A673 (cell line): ENCODE measurements at regions not wholly inside any gene's neighbourhood (a gene's known extent, or its start where the extent isn't known, plus 50 kb on each side); places are given as distances from the start of the nearest gene placed in this dataset.
A peak's percentile ranks its signal among the peaks of the same experiment; 100 is the strongest.

Source experiments
- BruUV-seq: library from RNA; stranded (reverse); fragments of 400-500 nt; replicated peaks from 2 replicates; lab custom pipeline; 2021; lab: Mats Ljungman, UMichigan
- CTCF ChIA-PET: fragments of 300-600 bp; sonication (Branson Sonifier 250); formaldehyde crosslinking; loops from one replicate; lab custom pipeline; 2022; ENCODE audit warnings: antibody characterized with exemption; lab: Charles Lee
- POLR2A ChIA-PET: fragments of 300-600 bp; sonication (Branson Sonifier 250); formaldehyde crosslinking; loops from one replicate; lab custom pipeline; 2022; ENCODE audit warnings: antibody characterized with exemption; ENCODE audit not compliant: low non-redundant PET; lab: Charles Lee
- DNase-seq: peaks from one replicate; pipeline ENCODE4 v3.0.0-alpha.2; 2015; ENCODE audit warnings: low spot score
- H3K27ac ChIP-seq: fragments of 200-600 bp; sonication (generic); 2 replicates; pipeline ENCODE4 v1.5.1; 2016; ENCODE audit warnings: mixed run types, low read depth, mild to moderate bottlenecking, mixed read lengths, antibody characterized with exemption, low read length; ENCODE audit not compliant: poor library complexity, severe bottlenecking
- H3K27me3 ChIP-seq: fragments of 200-600 bp; sonication (generic); replicated peaks from 2 replicates; pipeline ENCODE4 v1.6.1; 2017; ENCODE audit warnings: mixed run types, low read depth, mild to moderate bottlenecking, mixed read lengths, antibody characterized with exemption, low read length; ENCODE audit not compliant: insufficient read depth, poor library complexity
- H3K36me3 ChIP-seq: fragments of 200-600 bp; sonication (generic); 2 replicates; pipeline ENCODE4 v1.6.1; 2016; ENCODE audit warnings: mixed run types, mild to moderate bottlenecking, mixed read lengths, antibody characterized with exemption, low read length; ENCODE audit not compliant: insufficient read depth, poor library complexity, severe bottlenecking
- H3K4me1 ChIP-seq: fragments of 200-600 bp; sonication (generic); 2 replicates; pipeline ENCODE4 v1.6.1; 2017; ENCODE audit warnings: mixed run types, mild to moderate bottlenecking, mixed read lengths, antibody characterized with exemption, low read length; ENCODE audit not compliant: insufficient read depth, poor library complexity, severe bottlenecking
- H3K4me3 ChIP-seq: fragments of 200-600 bp; sonication (generic); 2 replicates; pipeline ENCODE4 v1.5.1; 2016; ENCODE audit warnings: low read depth, mixed run types, mild to moderate bottlenecking, mixed read lengths, low read length; ENCODE audit not compliant: poor library complexity, severe bottlenecking
- H3K9me3 ChIP-seq: fragments of 200-600 bp; sonication (generic); 2 replicates; pipeline ENCODE4 v1.6.1; 2016; ENCODE audit warnings: mixed run types, low read depth, mild to moderate bottlenecking, mixed read lengths, antibody characterized with exemption, low read length; ENCODE audit not compliant: poor library complexity, severe bottlenecking
- EZH2 ChIP-seq: fragments of 200-600 bp; sonication (generic); IDR thresholded peaks from 2 replicates; pipeline ENCODE4 v1.6.1; 2017; ENCODE audit warnings: borderline replicate concordance, low read depth, mild to moderate bottlenecking, mixed read lengths, antibody characterized with exemption, low read length; ENCODE audit not compliant: poor library complexity, severe bottlenecking
- intact Hi-C: fragments of 100-400 bp; cut with micrococcal nuclease; formaldehyde crosslinking; loops from one replicate; pipeline ENCODE4 v1.10.0; 2022; ENCODE audit not compliant: unreplicated experiment
- TF ChIP-seq, protein P1 (sequence below): fragments of 300-800, 200-600 bp; sonication (generic); conservative IDR thresholded peaks from 2 replicates; pipeline ENCODE4 v1.5.1; 2017; ENCODE audit warnings: low read depth, mild to moderate bottlenecking, antibody characterized with exemption, low read length, moderate library complexity, mixed read lengths

GRCh38 chr4:14607578-14607977, 394.7 kb upstream of the CPEB2 start:
- Histone ChIP-seq H3K9me3 (no peaks in the 10 kb centered on the region), H3K4me1 (peaks cover 22% of the 10 kb centered on the region), H3K36me3 (no peaks in the 10 kb centered on the region), H3K27me3 (no peaks in the 10 kb centered on the region), H3K27ac (peak overlapping the region; percentile 90), H3K4me3 (no peak overlapping the region)
- TSS peak; percentile 91 for BruUV-seq
- no peak for TF ChIP-seq EZH2
- TF ChIP-seq, protein P1, sequence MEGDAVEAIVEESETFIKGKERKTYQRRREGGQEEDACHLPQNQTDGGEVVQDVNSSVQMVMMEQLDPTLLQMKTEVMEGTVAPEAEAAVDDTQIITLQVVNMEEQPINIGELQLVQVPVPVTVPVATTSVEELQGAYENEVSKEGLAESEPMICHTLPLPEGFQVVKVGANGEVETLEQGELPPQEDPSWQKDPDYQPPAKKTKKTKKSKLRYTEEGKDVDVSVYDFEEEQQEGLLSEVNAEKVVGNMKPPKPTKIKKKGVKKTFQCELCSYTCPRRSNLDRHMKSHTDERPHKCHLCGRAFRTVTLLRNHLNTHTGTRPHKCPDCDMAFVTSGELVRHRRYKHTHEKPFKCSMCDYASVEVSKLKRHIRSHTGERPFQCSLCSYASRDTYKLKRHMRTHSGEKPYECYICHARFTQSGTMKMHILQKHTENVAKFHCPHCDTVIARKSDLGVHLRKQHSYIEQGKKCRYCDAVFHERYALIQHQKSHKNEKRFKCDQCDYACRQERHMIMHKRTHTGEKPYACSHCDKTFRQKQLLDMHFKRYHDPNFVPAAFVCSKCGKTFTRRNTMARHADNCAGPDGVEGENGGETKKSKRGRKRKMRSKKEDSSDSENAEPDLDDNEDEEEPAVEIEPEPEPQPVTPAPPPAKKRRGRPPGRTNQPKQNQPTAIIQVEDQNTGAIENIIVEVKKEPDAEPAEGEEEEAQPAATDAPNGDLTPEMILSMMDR, result no peak
- no peak for DNase-seq
- intact Hi-C loops, result no loop called here
- ChIA-PET CTCF (no interaction called here), POLR2A (interaction anchor here (0.6 kb wide), 1 partner anchor 35 kb away, joined by 3 read pairs; no protein-coding TSS in a partner anchor)

DNA sequence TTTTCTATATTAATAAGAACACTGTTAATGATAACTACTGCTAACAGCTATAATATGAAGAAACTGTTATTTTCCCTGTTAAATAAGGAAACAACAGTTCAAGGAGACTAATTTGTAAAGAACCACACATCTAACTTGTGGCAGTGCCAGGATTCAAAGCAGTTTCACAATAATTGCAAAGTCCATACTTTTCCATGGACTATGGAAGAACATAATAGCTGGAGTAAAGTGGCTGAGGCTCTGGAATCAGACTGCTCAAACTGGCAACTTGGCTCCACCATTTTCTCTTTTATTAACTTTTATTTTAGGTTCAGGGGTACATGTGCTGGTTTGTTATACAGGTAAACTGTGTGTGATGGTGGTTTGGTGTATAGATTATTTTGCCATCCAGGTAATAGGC, 393.7 kb upstream of the CPEB2 start:
- no peak for TF ChIP-seq EZH2
- TF ChIP-seq, protein P1, result no peak
- no peaks in the 10 kb centered on the region for H3K36me3 ChIP-seq
- peaks cover 22% of the 10 kb centered on the region for H3K4me1 ChIP-seq
- BruUV-seq, result no TSS peak
- intact Hi-C loops, result no loop called here
- ChIA-PET POLR2A (no interaction called here), CTCF (no interaction called here)
- peak overlapping the region; percentile 90 for H3K27ac ChIP-seq
- no peak overlapping the region for H3K4me3 ChIP-seq
- H3K9me3 ChIP-seq, result no peaks in the 10 kb centered on the region
- H3K27me3 ChIP-seq, result no peaks in the 10 kb centered on the region
- DNase-seq, result no peak

DNA sequence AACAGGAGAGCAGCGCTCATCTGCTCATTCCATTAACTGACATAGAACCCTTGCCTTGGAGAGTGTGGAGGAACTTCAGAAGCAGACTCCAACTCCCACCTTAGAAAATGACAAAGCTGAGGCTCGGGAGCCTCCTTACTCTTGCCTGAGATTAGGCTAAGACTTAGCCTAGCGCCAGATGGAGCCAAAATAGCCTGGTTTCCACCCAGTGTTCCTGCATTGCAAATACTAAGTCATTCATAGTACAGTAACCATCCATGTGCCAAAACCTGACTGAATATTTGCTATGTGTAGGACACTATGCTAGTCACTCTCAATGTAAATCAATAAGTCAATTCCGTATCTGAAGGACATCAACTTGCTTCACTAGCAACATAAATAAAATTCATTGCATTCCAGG, 387.4 kb upstream of the CPEB2 start:
- DNase-seq, result no peak
- H3K4me1 ChIP-seq, result peaks cover 3% of the 10 kb centered on the region
- intact Hi-C loops, result no loop called here
- no peak for TF ChIP-seq EZH2
- TF ChIP-seq, protein P1, result no peak
- POLR2A ChIA-PET, result interaction anchor here (0.6 kb wide), 1 partner anchor 503 kb away, joined by 3 read pairs; no protein-coding TSS in a partner anchor
- no peak overlapping the region for H3K4me3 ChIP-seq
- no peaks in the 10 kb centered on the region for H3K36me3 ChIP-seq
- BruUV-seq, result no TSS peak
- H3K27ac ChIP-seq, result no peak overlapping the region
- CTCF ChIA-PET, result no interaction called here
- no peaks in the 10 kb centered on the region for H3K9me3 ChIP-seq
- H3K27me3 ChIP-seq, result no peaks in the 10 kb centered on the region
